Coronary artery (tissue), 2 donors: ENCODE measurements at regions not wholly inside any gene's neighbourhood (a gene's known extent, or its start where the extent isn't known, plus 50 kb on each side); places are given as distances from the start of the nearest gene placed in this dataset.

ENCODE experiments used
- DNase-seq: peaks from one replicate; pipeline ENCODE4 v3.0.0-alpha.2; 2017; ENCODE audit warnings: low spot score
- H3K27ac ChIP-seq, 2 donors: fragments of 200-600 bp; sonication (generic); one replicate each; pipeline ENCODE4 v1.5.1; 2016 to 2019
- H3K4me3 ChIP-seq: fragments of 200-600 bp; sonication (generic); 2 replicates; pipeline ENCODE4 v1.5.1; 2016; ENCODE audit warnings: mild to moderate bottlenecking, moderate library complexity
- TF ChIP-seq, protein P1 (sequence below): fragments of 200-600 bp; sonication (generic); IDR thresholded peaks from one replicate; pipeline ENCODE4 v1.5.1; 2019; ENCODE audit warnings: antibody characterized with exemption

GRCh38 chr11:116093065-116093464 lies 588.9 kb upstream of the CADM1 start:
- Histone ChIP-seq H3K4me3 (no peak overlapping the region), H3K27ac (no peak overlapping the region)
- no peak for DNase-seq
- TF ChIP-seq, protein P1, sequence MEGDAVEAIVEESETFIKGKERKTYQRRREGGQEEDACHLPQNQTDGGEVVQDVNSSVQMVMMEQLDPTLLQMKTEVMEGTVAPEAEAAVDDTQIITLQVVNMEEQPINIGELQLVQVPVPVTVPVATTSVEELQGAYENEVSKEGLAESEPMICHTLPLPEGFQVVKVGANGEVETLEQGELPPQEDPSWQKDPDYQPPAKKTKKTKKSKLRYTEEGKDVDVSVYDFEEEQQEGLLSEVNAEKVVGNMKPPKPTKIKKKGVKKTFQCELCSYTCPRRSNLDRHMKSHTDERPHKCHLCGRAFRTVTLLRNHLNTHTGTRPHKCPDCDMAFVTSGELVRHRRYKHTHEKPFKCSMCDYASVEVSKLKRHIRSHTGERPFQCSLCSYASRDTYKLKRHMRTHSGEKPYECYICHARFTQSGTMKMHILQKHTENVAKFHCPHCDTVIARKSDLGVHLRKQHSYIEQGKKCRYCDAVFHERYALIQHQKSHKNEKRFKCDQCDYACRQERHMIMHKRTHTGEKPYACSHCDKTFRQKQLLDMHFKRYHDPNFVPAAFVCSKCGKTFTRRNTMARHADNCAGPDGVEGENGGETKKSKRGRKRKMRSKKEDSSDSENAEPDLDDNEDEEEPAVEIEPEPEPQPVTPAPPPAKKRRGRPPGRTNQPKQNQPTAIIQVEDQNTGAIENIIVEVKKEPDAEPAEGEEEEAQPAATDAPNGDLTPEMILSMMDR = no peak

GRCh38 chr11:116086426-116086825 lies 582.2 kb upstream of the CADM1 start:
- TF ChIP-seq, protein P1 = no peak
- Histone ChIP-seq H3K27ac (no peak overlapping the region), H3K4me3 (no peak overlapping the region)
- no peak for DNase-seq

- no peak overlapping the region for H3K4me3 ChIP-seq
- TF ChIP-seq, protein P1 = no peak
- no peak overlapping the region for H3K27ac ChIP-seq
- no peak for DNase-seq
Measured at GRCh38 chr11:116085031-116085635, 580.9 kb upstream of the CADM1 start.

GRCh38 chr11:116084511-116084910 lies 580.3 kb upstream of the CADM1 start:
- DNase-seq = no peak
- Histone ChIP-seq H3K27ac (no peak overlapping the region), H3K4me3 (no peak overlapping the region)
- TF ChIP-seq, protein P1 = no peak

- no peak overlapping the region for H3K4me3 ChIP-seq
- no peak overlapping the region for H3K27ac ChIP-seq
- TF ChIP-seq, protein P1 = no peak
- DNase-seq = no peak
Measured at GRCh38 chr11:116082256-116082655, 578.0 kb upstream of the CADM1 start.

DNA sequence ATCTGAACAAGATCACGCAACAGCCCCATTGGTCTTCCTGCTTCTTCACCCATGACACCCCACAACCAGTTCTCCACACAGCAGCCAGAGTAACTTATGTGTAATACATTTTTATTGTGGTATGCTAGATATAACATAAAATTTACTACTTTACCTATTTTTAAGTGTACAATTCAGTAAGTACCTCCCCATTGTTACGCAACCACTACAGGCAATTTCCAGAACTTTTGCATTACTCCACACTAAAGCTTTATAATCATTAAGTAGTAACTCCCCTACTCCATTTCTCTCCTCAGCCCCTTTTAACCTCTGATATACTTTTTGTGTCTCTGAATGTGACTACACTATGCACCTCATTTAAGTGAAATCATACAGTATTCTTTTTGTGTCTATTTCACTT lies 575.4 kb upstream of the CADM1 start:
- no peak for DNase-seq
- no peak overlapping the region for H3K27ac ChIP-seq
- no peak overlapping the region for H3K4me3 ChIP-seq
- TF ChIP-seq, protein P1 = no peak

- no peak for DNase-seq
- Histone ChIP-seq H3K4me3 (no peak overlapping the region), H3K27ac (no peak overlapping the region)
- TF ChIP-seq, protein P1 = no peak
Measured at GRCh38 chr11:116078101-116078591, 573.9 kb upstream of the CADM1 start.
